SIG-M5 treated with dmso at 0.1 percent for 504 hours (cell line): ENCODE measurements at regions not wholly inside any gene's neighbourhood (a gene's known extent, or its start where the extent isn't known, plus 50 kb on each side); places are given as distances from the start of the nearest gene placed in this dataset.

Source experiments
- DNase-seq: peaks from one replicate; lab custom pipeline; 2025; ENCODE audit not compliant: unreplicated experiment; lab: John Stamatoyannopoulos, UW

- no peak for DNase-seq
These were observed 358.0 kb downstream of the WDR72 start for GRCh38 chr15:53401503-53401902.

- no peak for DNase-seq
These were observed 358.5 kb downstream of the WDR72 start for GRCh38 chr15:53400986-53401385.

GRCh38 chr15:53397041-53397616 is 362.3 kb downstream of the WDR72 start:
- no peak for DNase-seq

GRCh38 chr15:53395871-53396270 is 363.6 kb downstream of the WDR72 start:
- DNase-seq: no peak

GRCh38 chr15:53390549-53390948 is 368.9 kb downstream of the WDR72 start:
- DNase-seq: no peak

GRCh38 chr15:53389271-53390037 is 370.0 kb downstream of the WDR72 start:
- DNase-seq: no peak

GRCh38 chr15:53384417-53384816 is 375.0 kb downstream of the WDR72 start:
- DNase-seq: peak; percentile 6

- no peak for DNase-seq
These were observed 381.2 kb downstream of the WDR72 start for GRCh38 chr15:53378096-53378800.

GRCh38 chr15:53367740-53368139 is 391.7 kb downstream of the WDR72 start:
- no peak for DNase-seq

GRCh38 chr15:53360881-53361280 is 398.6 kb downstream of the WDR72 start:
- no peak for DNase-seq

GRCh38 chr15:53359038-53359437 is 400.4 kb downstream of the WDR72 start:
- no peak for DNase-seq

GRCh38 chr15:53354874-53355273 is 404.6 kb downstream of the WDR72 start:
- no peak for DNase-seq

GRCh38 chr15:53351373-53351772 is 408.1 kb downstream of the WDR72 start:
- no peak for DNase-seq

- DNase-seq: no peak
These were observed 412.9 kb downstream of the WDR72 start for GRCh38 chr15:53346583-53346982.

GRCh38 chr15:53331328-53332190 is 427.9 kb downstream of the WDR72 start:
- no peak for DNase-seq

GRCh38 chr15:53328341-53328740 is 431.1 kb downstream of the WDR72 start:
- no peak for DNase-seq

GRCh38 chr15:53324061-53324460 is 435.4 kb downstream of the WDR72 start:
- no peak for DNase-seq

GRCh38 chr15:53323191-53323590 is 436.3 kb downstream of the WDR72 start:
- no peak for DNase-seq

GRCh38 chr15:53320816-53321215 is 438.6 kb downstream of the WDR72 start:
- no peak for DNase-seq

- DNase-seq: no peak
These were observed 446.8 kb downstream of the WDR72 start for GRCh38 chr15:53312707-53313106.

- DNase-seq: no peak
These were observed 448.8 kb downstream of the WDR72 start for GRCh38 chr15:53310709-53311108.
